Peyer's patch (tissue), 4 donors: ENCODE measurements at regions not wholly inside any gene's neighbourhood (a gene's known extent, or its start where the extent isn't known, plus 50 kb on each side); places are given as distances from the start of the nearest gene placed in this dataset.

Experiments
- POLR2A ChIP-seq, 2 donors: fragments of 450-650 bp; IDR thresholded peaks; one replicate each; pipeline ENCODE4 v1.5.1; 2017; ENCODE audit warnings: antibody characterized with exemption in 2 of 2, mild to moderate bottlenecking in 2 of 2, moderate library complexity in 2 of 2
- TF ChIP-seq, protein P1 (sequence below), 6 experiments: fragments of 450-650 bp in 4 of 6; fragments of 200-600 bp in 2 of 6; sonication (generic) in 1 of 6; IDR thresholded peaks; one replicate each; pipeline ENCODE4 v1.5.1; 2017 to 2019; ENCODE audit warnings: antibody characterized with exemption in 6 of 6, mild to moderate bottlenecking in 3 of 6, moderate library complexity in 1 of 6

DNA sequence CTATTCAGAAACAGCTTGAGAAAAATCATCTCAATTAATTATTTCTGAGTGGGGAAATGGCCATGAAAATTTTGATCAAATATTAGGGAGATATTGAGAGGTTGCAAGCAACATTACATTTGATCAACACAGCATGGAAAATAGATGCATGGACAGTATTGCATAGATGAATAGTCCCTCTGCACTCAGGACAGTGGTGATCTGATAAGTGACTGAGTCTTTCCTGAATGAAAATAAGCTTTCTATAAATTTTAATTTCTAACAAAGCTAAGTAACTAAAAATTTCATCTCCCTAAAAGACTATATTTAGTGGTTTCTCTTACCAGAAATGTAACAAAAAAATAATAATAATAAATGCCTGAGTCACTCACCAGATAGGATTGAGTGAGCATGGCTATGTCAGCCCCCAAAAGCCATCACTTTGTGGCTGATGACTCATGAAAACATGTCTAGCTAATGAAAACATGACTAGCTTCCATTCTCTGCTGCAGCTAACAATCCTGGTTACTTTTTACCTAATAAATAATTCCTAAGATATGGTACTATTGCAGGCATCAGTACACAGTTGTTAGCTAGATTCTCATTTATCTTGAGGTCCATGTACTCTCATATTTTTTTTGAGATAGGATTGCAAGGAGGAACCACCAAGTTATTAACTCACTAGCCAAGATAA lies 1294.8 kb upstream of the ACO1 start:
- TF ChIP-seq, protein P1, sequence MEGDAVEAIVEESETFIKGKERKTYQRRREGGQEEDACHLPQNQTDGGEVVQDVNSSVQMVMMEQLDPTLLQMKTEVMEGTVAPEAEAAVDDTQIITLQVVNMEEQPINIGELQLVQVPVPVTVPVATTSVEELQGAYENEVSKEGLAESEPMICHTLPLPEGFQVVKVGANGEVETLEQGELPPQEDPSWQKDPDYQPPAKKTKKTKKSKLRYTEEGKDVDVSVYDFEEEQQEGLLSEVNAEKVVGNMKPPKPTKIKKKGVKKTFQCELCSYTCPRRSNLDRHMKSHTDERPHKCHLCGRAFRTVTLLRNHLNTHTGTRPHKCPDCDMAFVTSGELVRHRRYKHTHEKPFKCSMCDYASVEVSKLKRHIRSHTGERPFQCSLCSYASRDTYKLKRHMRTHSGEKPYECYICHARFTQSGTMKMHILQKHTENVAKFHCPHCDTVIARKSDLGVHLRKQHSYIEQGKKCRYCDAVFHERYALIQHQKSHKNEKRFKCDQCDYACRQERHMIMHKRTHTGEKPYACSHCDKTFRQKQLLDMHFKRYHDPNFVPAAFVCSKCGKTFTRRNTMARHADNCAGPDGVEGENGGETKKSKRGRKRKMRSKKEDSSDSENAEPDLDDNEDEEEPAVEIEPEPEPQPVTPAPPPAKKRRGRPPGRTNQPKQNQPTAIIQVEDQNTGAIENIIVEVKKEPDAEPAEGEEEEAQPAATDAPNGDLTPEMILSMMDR (IDR thresholded peaks at IDR 0.05), result no peak
- no peak for TF ChIP-seq POLR2A (IDR thresholded peaks at IDR 0.05)
